TTC549 (cell line): ENCODE measurements at regions not wholly inside any gene's neighbourhood (a gene's known extent, or its start where the extent isn't known, plus 50 kb on each side); places are given as distances from the start of the nearest gene placed in this dataset.
"Not testable (repeated sequence)": the region's sequence is repeated elsewhere in the genome, so short reads cannot be mapped to it uniquely, and the experiment has no call there.

Experiments
- FAIRE-seq: peaks from 2 replicates; lab custom pipeline; 2012; peaks lifted over from hg19 to GRCh38; lab: Jason Lieb, UNC

- FAIRE-seq, result not testable (repeated sequence)
These were observed 262.6 kb upstream of the CDH19 start for GRCh38 chr18:66866427-66866940.

- FAIRE-seq, result no peak
These were observed 234.6 kb upstream of the CDH19 start for GRCh38 chr18:66838340-66838987.

- FAIRE-seq, result no peak
These were observed 229.8 kb upstream of the CDH19 start for GRCh38 chr18:66833646-66834045.

DNA sequence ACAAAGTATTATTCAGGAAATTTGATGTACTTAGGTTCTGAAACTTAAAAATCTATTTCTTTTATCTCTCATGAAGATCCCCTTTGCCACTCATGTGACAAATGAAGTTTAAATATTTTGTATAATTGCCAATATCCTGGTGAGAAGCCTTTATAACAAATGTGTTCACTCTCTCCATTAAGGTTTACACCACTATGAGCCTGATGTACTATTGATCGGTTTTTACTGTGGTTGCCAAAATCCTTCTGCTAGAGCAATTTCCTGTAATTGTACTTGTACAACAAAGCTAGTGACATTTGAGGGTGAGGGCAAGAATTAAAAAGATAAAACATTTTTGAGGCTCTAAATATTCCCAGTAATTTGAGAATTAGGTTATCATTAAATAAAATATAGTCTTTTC, 222.3 kb upstream of the CDH19 start:
- FAIRE-seq, result no peak

- no peak for FAIRE-seq
These were observed 221.5 kb upstream of the CDH19 start for GRCh38 chr18:66825347-66825746.

- FAIRE-seq, result no peak
These were observed 215.3 kb upstream of the CDH19 start for GRCh38 chr18:66819235-66819634.

DNA sequence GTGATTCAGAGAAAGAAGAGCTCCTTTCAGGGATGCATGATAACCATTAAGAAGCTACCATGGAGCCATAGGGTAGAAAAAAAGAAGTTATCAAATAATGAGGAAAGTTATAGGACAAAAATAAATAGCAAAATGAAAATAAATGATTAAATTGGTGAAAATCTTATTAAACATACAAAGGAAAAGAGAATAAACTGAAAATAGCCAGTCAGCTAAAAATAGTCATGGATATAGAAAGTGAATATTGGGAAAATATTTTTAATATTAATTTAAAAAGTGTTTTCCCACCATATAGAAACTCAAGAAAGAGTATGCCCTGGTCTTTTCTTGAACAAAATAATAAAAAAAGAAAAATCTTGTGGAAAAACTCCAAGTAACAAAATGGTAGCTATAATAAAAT, 209.2 kb upstream of the CDH19 start:
- no peak for FAIRE-seq

DNA sequence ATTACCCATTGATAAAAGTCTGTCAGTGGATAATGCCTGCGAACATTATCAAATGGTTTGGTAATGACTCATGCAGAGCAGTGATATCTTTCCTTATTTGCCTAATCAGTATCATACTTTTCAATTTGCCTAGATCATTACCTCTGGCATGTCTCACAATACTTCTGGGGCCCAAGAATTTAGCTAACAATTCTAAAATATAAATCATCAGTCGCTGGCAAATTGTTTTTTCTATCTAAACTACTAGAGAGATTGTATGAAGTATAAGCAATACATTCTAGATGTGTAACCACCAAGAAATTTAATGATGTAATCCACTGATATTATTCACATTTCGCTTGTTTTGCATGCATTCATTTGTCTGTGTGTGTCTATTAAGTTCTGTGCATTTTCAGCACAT, 191.2 kb upstream of the CDH19 start:
- FAIRE-seq, result no peak

DNA sequence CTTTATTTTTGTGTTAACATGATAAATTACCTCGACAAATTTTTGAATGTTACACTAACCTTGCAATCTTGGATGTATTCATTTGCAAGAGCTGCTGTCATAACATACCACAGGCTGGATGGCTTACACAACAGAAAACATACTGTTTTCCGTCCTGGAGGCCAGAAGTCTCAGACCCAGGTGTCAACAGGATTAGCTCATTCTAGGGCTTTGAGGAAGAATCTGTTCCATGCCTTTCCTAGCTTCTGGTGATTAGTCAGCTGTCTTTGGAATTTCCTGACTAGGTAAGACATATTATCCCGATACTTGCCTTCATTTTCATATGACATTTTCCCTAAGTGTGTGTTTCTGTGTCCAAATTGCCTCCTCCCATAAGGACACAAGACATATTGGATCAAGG, 188.6 kb upstream of the CDH19 start:
- FAIRE-seq, result no peak

DNA sequence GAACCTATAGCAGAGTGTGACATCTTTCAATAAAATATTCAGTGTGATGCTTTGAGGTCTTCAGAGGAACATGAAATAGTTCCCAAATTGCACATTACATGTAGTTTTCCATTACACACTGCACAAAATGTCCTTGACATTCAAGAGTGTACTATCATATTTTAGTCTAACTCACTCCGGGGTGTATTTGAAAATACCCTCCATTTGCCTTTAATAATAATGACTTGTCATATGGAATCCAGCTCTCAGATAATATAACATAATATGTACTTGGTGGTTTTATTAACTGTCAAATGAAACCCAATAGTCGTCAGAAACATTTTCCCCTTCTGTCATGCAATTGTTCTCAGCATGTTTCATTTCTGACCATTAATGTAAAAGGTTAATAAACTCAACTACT, 176.7 kb upstream of the CDH19 start:
- no peak for FAIRE-seq

DNA sequence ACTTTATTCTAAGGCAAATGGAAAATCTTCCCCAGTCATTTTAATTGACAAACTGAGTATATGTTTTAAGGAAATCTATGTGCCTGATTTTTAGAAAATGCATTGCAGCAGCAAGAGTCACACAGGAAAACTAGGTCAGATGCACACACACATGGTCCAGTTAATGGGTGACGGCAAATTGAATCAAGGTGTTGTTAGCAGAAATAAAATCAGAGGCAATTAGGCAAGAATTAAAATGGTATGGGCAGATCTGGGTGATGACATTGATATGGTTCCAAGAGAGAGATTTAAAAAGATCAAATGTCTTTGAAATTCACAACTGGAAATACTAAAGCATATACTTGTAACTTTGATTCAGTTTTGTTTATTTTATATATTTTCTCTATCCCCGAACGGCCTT, 174.2 kb upstream of the CDH19 start:
- FAIRE-seq, result no peak

DNA sequence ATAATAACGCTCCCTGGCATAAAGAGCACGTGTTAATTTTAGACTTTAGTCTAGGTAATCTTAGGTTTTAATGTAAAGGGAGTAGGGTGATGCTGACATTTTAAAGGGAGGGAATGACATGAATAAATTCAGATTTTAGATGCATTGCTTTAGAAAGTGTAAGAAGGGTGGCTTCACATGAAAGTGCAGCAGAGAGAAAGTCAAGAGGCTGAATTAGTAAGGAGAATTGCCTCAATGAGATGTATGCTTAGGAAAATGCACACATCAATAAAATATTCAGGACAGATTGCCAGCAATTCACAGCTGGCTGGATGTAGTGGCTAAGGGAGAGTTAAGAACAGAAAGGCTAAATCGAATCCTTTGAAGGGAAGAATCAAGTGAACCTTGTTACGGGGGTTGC, 165.5 kb upstream of the CDH19 start:
- FAIRE-seq, result no peak

DNA sequence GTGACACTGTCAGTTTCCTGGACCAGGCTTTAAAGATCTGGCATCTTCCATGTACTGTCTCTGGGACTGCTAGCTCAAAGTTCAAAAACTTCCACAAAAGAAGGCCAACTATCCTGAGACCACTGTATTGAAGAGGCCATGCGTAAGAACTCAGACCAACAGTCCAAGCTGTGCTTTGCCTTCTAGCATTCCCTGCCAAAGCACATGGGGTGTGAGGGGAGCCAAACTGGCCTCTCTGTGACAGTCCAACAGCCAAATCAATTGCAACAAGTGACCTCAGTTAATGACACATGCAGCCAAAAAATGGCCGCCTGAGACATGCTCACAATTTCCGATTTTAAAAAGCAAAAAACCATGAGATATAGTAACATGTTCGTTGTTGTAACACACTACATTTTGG, 160.3 kb upstream of the CDH19 start:
- no peak for FAIRE-seq

DNA sequence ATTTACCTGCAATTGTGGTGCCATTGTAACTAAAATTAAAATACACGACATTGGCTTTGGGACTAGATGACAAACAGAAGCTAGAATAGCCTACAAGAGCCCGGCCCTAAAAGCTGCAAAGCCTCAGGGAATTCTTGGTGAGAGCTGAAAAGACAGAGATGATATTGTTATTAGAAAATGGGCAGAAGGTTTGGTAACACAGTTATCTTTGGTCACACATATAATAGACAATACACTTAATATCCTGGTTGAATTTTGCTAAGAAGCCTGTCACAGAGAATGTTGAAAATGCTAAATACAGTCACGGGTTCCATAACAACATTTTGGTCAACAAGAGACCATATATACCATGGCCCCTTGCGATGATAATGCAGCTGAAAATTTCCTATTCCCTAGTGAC, 157.3 kb upstream of the CDH19 start:
- FAIRE-seq, result no peak

GRCh38 chr18:66760559-66760958, 156.7 kb upstream of the CDH19 start:
- no peak for FAIRE-seq

GRCh38 chr18:66759050-66759828, 155.3 kb upstream of the CDH19 start:
- no peak for FAIRE-seq

DNA sequence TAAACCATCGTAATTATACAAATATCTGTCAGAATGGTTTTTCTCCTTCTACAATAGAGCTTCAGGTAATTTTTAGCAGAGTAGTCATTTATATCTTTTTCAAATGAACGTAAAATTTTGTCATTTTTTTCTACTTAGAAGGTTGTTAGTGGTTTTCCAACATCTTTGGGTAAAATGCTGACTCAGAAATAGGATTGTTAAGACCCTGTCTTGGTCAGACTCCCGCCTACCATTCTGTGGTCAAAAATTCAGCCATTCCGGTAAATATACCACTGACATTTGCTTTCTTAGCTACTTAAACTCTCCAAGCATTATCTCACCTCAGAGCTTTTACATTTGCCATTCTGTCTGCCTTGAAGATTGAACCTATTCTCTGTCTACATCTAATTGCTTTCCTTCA, 154.1 kb upstream of the CDH19 start:
- no peak for FAIRE-seq

- FAIRE-seq, result no peak
These were observed 150.4 kb upstream of the CDH19 start for GRCh38 chr18:66754335-66754734.

DNA sequence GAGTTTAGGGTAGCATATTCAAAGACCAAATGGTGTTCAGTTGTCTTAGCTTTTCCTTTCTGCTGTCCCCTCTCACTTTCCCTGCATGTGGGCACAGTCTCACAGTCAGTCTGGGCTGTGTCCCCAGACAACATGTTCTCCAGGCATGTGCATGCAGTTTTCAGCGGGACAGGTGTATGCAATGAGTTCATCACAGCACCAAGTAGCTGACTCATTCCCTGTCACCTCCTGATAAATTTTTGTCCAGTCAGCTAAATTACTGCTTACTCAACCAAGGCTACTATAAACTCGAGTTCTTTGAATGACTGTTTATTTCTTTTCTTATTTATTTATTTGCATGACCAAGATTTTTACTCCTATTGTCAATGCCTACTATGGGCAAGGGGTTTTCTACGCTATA, 148.8 kb upstream of the CDH19 start:
- no peak for FAIRE-seq

DNA sequence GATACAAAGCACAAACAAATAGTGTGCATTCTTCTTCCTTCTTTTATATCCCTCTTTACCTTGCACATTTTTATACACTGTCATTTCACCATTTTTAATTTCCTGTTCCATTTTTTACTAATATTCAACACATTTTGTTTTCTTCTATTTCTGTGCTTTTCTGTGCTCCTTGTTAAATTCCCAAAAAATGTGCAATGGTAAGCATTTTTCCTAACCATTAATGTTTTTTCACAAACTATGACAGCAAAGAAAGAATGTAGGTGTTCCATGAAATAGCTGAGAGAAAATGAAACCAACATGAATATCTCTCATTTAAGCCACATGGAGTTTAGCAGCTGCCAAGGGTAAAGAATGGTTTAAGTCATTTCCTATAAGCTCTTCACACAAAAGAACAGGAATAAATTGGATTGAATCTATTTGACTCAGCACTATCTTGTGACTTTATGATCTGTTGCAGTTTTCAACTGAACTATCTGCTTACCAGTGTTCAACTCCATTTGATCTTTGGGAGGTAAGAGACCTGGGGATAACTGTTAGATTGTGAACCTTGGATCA, 145.7 kb upstream of the CDH19 start:
- FAIRE-seq, result no peak

- FAIRE-seq, result no peak
These were observed 145.1 kb upstream of the CDH19 start for GRCh38 chr18:66749030-66749429.

DNA sequence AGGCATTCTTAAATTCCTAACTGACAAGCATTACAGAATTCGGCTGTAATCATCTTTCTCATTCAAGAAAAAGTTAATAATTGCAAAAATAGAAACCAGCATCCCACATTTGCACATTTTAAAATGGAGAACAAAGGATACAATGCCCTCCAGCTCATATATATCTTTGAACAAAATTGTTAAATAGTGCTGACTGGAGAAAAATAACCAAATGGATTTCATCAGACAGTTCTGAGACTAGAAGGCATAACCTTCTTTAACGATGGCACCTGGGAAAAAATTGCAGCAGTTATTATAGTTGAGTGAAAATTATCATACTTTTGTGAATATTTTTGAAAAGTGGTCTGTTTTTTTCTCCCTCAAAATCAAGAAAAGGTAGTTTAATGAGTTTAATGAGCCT, 138.9 kb upstream of the CDH19 start:
- no peak for FAIRE-seq

GRCh38 chr18:66735933-66736332, 132.0 kb upstream of the CDH19 start:
- FAIRE-seq, result no peak

DNA sequence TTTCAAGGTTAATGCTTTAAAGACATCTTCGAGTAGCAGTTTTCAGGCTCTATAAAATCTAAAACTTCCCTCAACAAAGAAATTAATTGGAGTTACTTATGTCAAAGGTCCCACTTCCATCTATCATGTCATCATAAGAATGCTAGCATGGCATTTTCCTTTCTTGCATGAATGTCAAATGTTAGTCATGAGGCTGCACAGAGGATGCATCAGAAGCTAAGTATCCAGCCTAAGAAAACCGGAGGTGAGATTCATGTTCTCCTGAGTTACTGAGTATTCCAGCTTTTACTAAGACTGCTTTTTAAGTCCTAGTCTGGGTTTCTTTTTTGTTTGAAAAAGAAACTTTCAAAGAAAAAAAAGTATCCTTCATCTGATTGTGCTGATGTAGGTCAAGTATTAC, 130.6 kb upstream of the CDH19 start:
- no peak for FAIRE-seq
